ENCODE measurements at regions not wholly inside any gene's neighbourhood (a gene's known extent, or its start where the extent isn't known, plus 50 kb on each side); places are given as distances from the start of the nearest gene placed in this dataset.

GRCh38 chr16:54627616-54628015, 303.0 kb upstream of the IRX5 start:
- TF ChIP-seq CTCF (IDR thresholded peaks at IDR 0.05) (no peak), POLR2A (IDR thresholded peaks at IDR 0.05) (no peak)
